ENCODE measurements at regions not wholly inside any gene's neighbourhood (a gene's known extent, or its start where the extent isn't known, plus 50 kb on each side); places are given as distances from the start of the nearest gene placed in this dataset.
"Not testable (repeated sequence)": the region's sequence is repeated elsewhere in the genome, so short reads cannot be mapped to it uniquely, and the experiment has no call there.

DNA sequence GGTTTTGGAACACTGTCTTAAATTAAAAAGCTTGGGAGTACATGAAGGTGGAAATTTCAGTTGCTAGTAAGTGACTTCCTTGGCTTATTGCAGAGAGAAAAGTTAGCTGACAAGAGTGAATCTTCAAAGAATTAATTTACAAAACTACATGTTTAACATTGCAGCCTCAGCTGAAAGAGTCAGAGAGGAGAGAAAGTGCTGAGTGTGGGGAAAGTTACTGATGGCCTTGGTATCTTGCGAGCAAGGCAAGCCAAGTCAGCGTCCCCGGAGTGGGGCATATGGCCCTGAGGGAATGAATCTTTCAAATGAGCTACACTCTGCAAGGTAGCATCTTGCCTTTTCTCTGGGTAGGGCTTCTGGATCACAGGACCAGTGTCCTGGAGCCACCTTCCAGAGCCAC lies 131.3 kb downstream of the LPIN1 start:
- no peak for DNase-seq
- Mint-ChIP-seq H3K9me3 (peaks cover 0 to 7% (median 0%) of the 10 kb centered on the region in 11 donors), H3K4me1 (peaks cover 2 to 19% (median 9%) of the 10 kb centered on the region in 7 donors), H3K27me3 (peaks cover 0 to 12% (median 0%) of the 10 kb centered on the region in 5 donors), H3K36me3 (no peaks in the 10 kb centered on the region), H3K27ac (no peak overlapping the region), H3K4me3 (no peak overlapping the region)
- Histone ChIP-seq H3K9me3 (ENCODE audit: control insufficient read depth in 2 of 3, low read length in 3 of 3) (no peaks in the 10 kb centered on the region), H3K4me3 (ENCODE audit: low read length) (no peak overlapping the region), H3K27me3 (ENCODE audit: control insufficient read depth in 2 of 2, insufficient read depth in 2 of 2, low read length in 2 of 2) (no peaks in the 10 kb centered on the region), H3K4me1 (ENCODE audit: control insufficient read depth in 2 of 2, insufficient read depth in 2 of 2, low read length in 2 of 2) (no peaks in the 10 kb centered on the region), H3K36me3 (ENCODE audit: control insufficient read depth in 2 of 3, insufficient read depth in 3 of 3, low read length in 3 of 3) (no peaks in the 10 kb centered on the region), H3K27ac (ENCODE audit: low read depth, low read length) (no peak overlapping the region)
- ATAC-seq: no peak
- CTCF ChIA-PET: no interaction called here
- intact Hi-C loops (cut with micrococcal nuclease): no loop called here
- POLR2A ChIA-PET: no interaction called here

- H3K4me3 ChIP-seq (ENCODE audit: low read length); intact Hi-C loops (cut with micrococcal nuclease); H3K27ac ChIP-seq (ENCODE audit: low read depth, low read length); ATAC-seq; POLR2A ChIA-PET; H3K36me3 ChIP-seq (ENCODE audit: control insufficient read depth in 2 of 3, insufficient read depth in 3 of 3, low read length in 3 of 3); DNase-seq; H3K27me3 Mint-ChIP-seq; H3K4me3 Mint-ChIP-seq; H3K9me3 ChIP-seq (ENCODE audit: control insufficient read depth in 2 of 3, low read length in 3 of 3); H3K27me3 ChIP-seq (ENCODE audit: control insufficient read depth in 2 of 2, insufficient read depth in 2 of 2, low read length in 2 of 2); H3K36me3 Mint-ChIP-seq; H3K4me1 ChIP-seq (ENCODE audit: control insufficient read depth in 2 of 2, insufficient read depth in 2 of 2, low read length in 2 of 2); CTCF ChIA-PET; H3K27ac Mint-ChIP-seq: not testable (repeated sequence)
- H3K4me1 Mint-ChIP-seq: peaks cover 0 to 14% (median 3%) of the 10 kb centered on the region in 7 donors
- H3K9me3 Mint-ChIP-seq: peaks cover 3 to 35% (median 18%) of the 10 kb centered on the region in 11 donors
Measured at GRCh38 chr2:11885253-11885652, 138.8 kb downstream of the LPIN1 start.

- not testable (repeated sequence) for H3K27ac Mint-ChIP-seq
Measured at GRCh38 chr2:11886899-11887298, 140.5 kb downstream of the LPIN1 start.

GRCh38 chr2:11889101-11889850 lies 142.8 kb downstream of the LPIN1 start:
- H3K9me3 Mint-ChIP-seq: peaks cover 19 to 62% (median 26%) of the 10 kb centered on the region in 11 donors

More at GRCh38 chr2:11886899-11887298, 140.5 kb downstream of the LPIN1 start:
- H3K4me3 Mint-ChIP-seq; H3K27me3 Mint-ChIP-seq; H3K27ac ChIP-seq (ENCODE audit: low read depth, low read length); H3K27me3 ChIP-seq (ENCODE audit: control insufficient read depth in 2 of 2, insufficient read depth in 2 of 2, low read length in 2 of 2); H3K4me3 ChIP-seq (ENCODE audit: low read length); H3K36me3 ChIP-seq (ENCODE audit: control insufficient read depth in 2 of 3, insufficient read depth in 3 of 3, low read length in 3 of 3); ATAC-seq; H3K9me3 ChIP-seq (ENCODE audit: control insufficient read depth in 2 of 3, low read length in 3 of 3); H3K4me1 ChIP-seq (ENCODE audit: control insufficient read depth in 2 of 2, insufficient read depth in 2 of 2, low read length in 2 of 2); intact Hi-C loops (cut with micrococcal nuclease); CTCF ChIA-PET: not testable (repeated sequence)
- H3K4me1 Mint-ChIP-seq: peaks cover 0 to 14% (median 3%) of the 10 kb centered on the region in 7 donors
- POLR2A ChIA-PET: interaction anchor here (1.2 kb wide), 1 partner anchor 16 kb away, joined by 4 read pairs; no protein-coding TSS in a partner anchor
- peaks cover 0 to 20% (median 10%) of the 10 kb centered on the region in 5 donors for H3K36me3 Mint-ChIP-seq
- H3K9me3 Mint-ChIP-seq: peaks cover 13 to 45% (median 19%) of the 10 kb centered on the region in 11 donors
- peak in 2 of 9 donors; percentile 12 to 32 for DNase-seq

GRCh38 chr2:11889854-11890253 lies 143.4 kb downstream of the LPIN1 start:
- Mint-ChIP-seq H3K27me3 (peaks cover 0 to 4% (median 0%) of the 10 kb centered on the region in 5 donors), H3K4me3 (no peak overlapping the region), H3K9me3 (peaks cover 19 to 68% (median 28%) of the 10 kb centered on the region in 11 donors), H3K27ac (no peak overlapping the region), H3K4me1 (peaks cover 0 to 14% (median 3%) of the 10 kb centered on the region in 7 donors), H3K36me3 (peaks cover 0 to 34% (median 22%) of the 10 kb centered on the region in 5 donors)
- no peak overlapping the region for H3K4me3 ChIP-seq (ENCODE audit: low read length)
- peaks cover 0 to 7% (median 0%) of the 10 kb centered on the region in 3 experiments for H3K9me3 ChIP-seq (ENCODE audit: control insufficient read depth in 2 of 3, low read length in 3 of 3)
- H3K27ac ChIP-seq (ENCODE audit: low read depth, low read length): no peak overlapping the region
- DNase-seq (no peak), ATAC-seq (no peak)
- H3K27me3 ChIP-seq (ENCODE audit: control insufficient read depth in 2 of 2, insufficient read depth in 2 of 2, low read length in 2 of 2): no peaks in the 10 kb centered on the region
- intact Hi-C loops (cut with micrococcal nuclease): no loop called here
- no peaks in the 10 kb centered on the region for H3K36me3 ChIP-seq (ENCODE audit: control insufficient read depth in 2 of 3, insufficient read depth in 3 of 3, low read length in 3 of 3)
- H3K4me1 ChIP-seq (ENCODE audit: control insufficient read depth in 2 of 2, insufficient read depth in 2 of 2, low read length in 2 of 2): no peaks in the 10 kb centered on the region
- ChIA-PET POLR2A (interaction anchor here (0.7 kb wide), 2 partner anchors 824 to 1197 kb away, joined by 3 to 5 read pairs; no protein-coding TSS in a partner anchor), CTCF (no interaction called here)

More at GRCh38 chr2:11889101-11889850, 142.8 kb downstream of the LPIN1 start:
- Histone ChIP-seq H3K27me3 (ENCODE audit: control insufficient read depth in 2 of 2, insufficient read depth in 2 of 2, low read length in 2 of 2) (no peaks in the 10 kb centered on the region), H3K4me1 (ENCODE audit: control insufficient read depth in 2 of 2, insufficient read depth in 2 of 2, low read length in 2 of 2) (no peaks in the 10 kb centered on the region), H3K9me3 (ENCODE audit: control insufficient read depth in 2 of 3, low read length in 3 of 3) (peaks cover 0 to 7% (median 0%) of the 10 kb centered on the region in 3 experiments), H3K27ac (ENCODE audit: low read depth, low read length) (no peak overlapping the region), H3K4me3 (ENCODE audit: low read length) (no peak overlapping the region), H3K36me3 (ENCODE audit: control insufficient read depth in 2 of 3, insufficient read depth in 3 of 3, low read length in 3 of 3) (no peaks in the 10 kb centered on the region)
- CTCF ChIA-PET: no interaction called here
- Mint-ChIP-seq H3K4me1 (peaks cover 0 to 14% (median 3%) of the 10 kb centered on the region in 7 donors), H3K4me3 (no peak overlapping the region), H3K36me3 (peaks cover 0 to 31% (median 16%) of the 10 kb centered on the region in 5 donors), H3K27ac (no peak overlapping the region), H3K27me3 (peaks cover 0 to 4% (median 0%) of the 10 kb centered on the region in 5 donors)
- intact Hi-C loops (cut with micrococcal nuclease): no loop called here
- POLR2A ChIA-PET: interaction anchor here (0.7 kb wide), 2 partner anchors 825 to 1196 kb away, joined by 3 to 5 read pairs; no protein-coding TSS in a partner anchor
- DNase-seq (no peak), ATAC-seq (no peak)

- Mint-ChIP-seq H3K36me3 (peaks cover 0 to 35% (median 25%) of the 10 kb centered on the region in 5 donors), H3K27me3 (peaks cover 0 to 4% (median 0%) of the 10 kb centered on the region in 5 donors), H3K9me3 (peaks cover 19 to 63% (median 28%) of the 10 kb centered on the region in 11 donors), H3K27ac (no peak overlapping the region), H3K4me1 (peaks cover 0 to 13% (median 3%) of the 10 kb centered on the region in 7 donors), H3K4me3 (no peak overlapping the region)
- Histone ChIP-seq H3K4me1 (ENCODE audit: control insufficient read depth in 2 of 2, insufficient read depth in 2 of 2, low read length in 2 of 2) (no peaks in the 10 kb centered on the region), H3K4me3 (ENCODE audit: low read length) (no peak overlapping the region), H3K36me3 (ENCODE audit: control insufficient read depth in 2 of 3, insufficient read depth in 3 of 3, low read length in 3 of 3) (no peaks in the 10 kb centered on the region), H3K27ac (ENCODE audit: low read depth, low read length) (no peak overlapping the region), H3K27me3 (ENCODE audit: control insufficient read depth in 2 of 2, insufficient read depth in 2 of 2, low read length in 2 of 2) (no peaks in the 10 kb centered on the region), H3K9me3 (ENCODE audit: control insufficient read depth in 2 of 3, low read length in 3 of 3) (peaks cover 0 to 7% (median 0%) of the 10 kb centered on the region in 3 experiments)
- CTCF ChIA-PET: no interaction called here
- ATAC-seq: no peak
- DNase-seq: no peak
- POLR2A ChIA-PET: interaction anchor here (0.7 kb wide), 1 partner anchor 72 kb away, joined by 3 read pairs; no protein-coding TSS in a partner anchor
- intact Hi-C loops (cut with micrococcal nuclease): no loop called here
Measured at GRCh38 chr2:11891028-11891427, 144.6 kb downstream of the LPIN1 start.

Measured in naive thymus-derived CD4-positive, alpha-beta T cell (primary cell).